HCT116 (cell line): ENCODE measurements at regions not wholly inside any gene's neighbourhood (a gene's known extent, or its start where the extent isn't known, plus 50 kb on each side); places are given as distances from the start of the nearest gene placed in this dataset.

Experiments
- CTCF ChIP-seq, 3 experiments: fragments of 200-600 bp in 1 of 3; sonication (generic) in 1 of 3; IDR thresholded peaks in 2 of 3; conservative IDR thresholded peaks in 1 of 3; 2 replicates each; pipeline ENCODE4 v1.5.1; 2012 to 2017; ENCODE audit warnings: low read depth in 2 of 3, low read length in 2 of 3, antibody characterized with exemption in 1 of 3, borderline replicate concordance in 1 of 3, control low read depth in 1 of 3, mild to moderate bottlenecking in 1 of 3, mixed read lengths in 1 of 3, mixed run types in 1 of 3, moderate library complexity in 1 of 3; ENCODE audit not compliant: insufficient read depth in 1 of 3
- EZH2phosphoT487 ChIP-seq: fragments of 200-600 bp; IDR thresholded peaks from 2 replicates; pipeline ENCODE4 v1.6.1; 2018; ENCODE audit warnings: antibody characterized with exemption, borderline replicate concordance
- POLR2A ChIP-seq: IDR thresholded peaks from 2 replicates; pipeline ENCODE4 v1.7.0; 2011; ENCODE audit warnings: borderline replicate concordance; ENCODE audit not compliant: insufficient read depth, insufficient read length; ENCODE audit errors: extremely low read depth
- RAD21 ChIP-seq: IDR thresholded peaks from 2 replicates; pipeline ENCODE4 v1.6.1; 2012; ENCODE audit warnings: low read depth, mild to moderate bottlenecking
- SP1 ChIP-seq: IDR thresholded peaks from 2 replicates; pipeline ENCODE4 v1.6.1; 2012; ENCODE audit warnings: low read depth

DNA sequence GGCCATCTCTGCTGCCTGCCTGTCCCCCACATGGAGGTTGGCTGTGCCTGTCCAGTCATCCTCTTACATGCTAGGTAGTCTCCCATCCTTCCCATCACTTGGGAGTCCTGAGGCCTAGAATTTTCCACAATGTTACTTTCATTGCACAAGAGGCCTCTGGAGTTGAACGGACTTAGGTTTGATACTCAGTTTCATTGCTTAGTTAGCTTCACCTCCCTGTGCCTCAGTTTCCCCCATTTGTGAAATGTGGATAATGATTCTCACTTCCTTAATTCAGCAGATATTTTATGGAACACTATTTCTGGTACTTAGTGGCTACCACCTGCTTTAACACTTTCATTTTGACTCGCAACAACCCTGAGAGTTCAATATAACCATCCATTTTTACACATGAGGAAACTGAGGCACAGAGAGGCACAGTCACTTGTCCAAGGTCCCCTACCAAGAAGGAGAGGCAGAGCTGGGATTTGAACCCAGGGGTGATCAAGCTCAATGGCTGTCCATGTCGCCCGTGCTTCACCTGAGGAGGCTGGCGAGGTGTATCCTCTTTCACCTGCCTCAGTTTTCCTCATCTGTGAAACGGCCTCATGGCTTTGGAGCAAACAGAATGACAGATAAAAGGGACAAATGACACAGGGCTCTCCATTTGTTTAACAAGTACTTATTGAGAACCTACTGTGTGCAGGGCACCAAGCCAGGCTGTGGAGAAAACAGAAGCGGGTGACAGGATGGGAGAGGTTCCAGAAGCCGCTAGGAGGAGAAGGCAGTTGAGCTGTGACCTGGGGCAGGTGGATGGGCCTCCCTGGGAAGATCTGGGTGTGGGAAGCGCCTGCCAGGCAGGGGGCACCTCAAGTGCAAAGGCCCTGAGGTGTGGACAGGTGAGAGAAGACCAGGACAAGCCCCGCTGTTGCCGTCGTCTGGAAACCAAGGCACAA, 154.3 kb upstream of the PTPN1 start:
- TF ChIP-seq CTCF (IDR thresholded peaks at IDR 0.05 in 2 of 3, conservative IDR thresholded peaks at IDR 0.05 in 1 of 3; ENCODE audit: borderline replicate concordance in 1 of 3, insufficient read depth in 1 of 3, low read depth in 2 of 3, low read length in 2 of 3) (no peak), POLR2A (no peak), EZH2phosphoT487 (no peak), RAD21 (no peak), SP1 (no peak)
